GM12878 (cell line): ENCODE measurements at regions not wholly inside any gene's neighbourhood (a gene's known extent, or its start where the extent isn't known, plus 50 kb on each side); places are given as distances from the start of the nearest gene placed in this dataset.

ENCODE experiments used
- ATAC-seq: fragments of 200-7000 bp; cut with Tn5 transposase; 3 replicates; pipeline ENCODE4 v1.9.1; 2020; ENCODE audit warnings: mild to moderate bottlenecking, moderate library complexity
- BruUV-seq: library from RNA; stranded (reverse); fragments of 400-500 nt; replicated peaks from 2 replicates; lab custom pipeline; 2021; lab: Mats Ljungman, UMichigan
- CTCF ChIA-PET: fragments of 300-600 bp; sonication (Branson Sonifier 250); formaldehyde crosslinking; extraction: SDS; loops from one replicate; lab custom pipeline; 2021; ENCODE audit warnings: inconsistent platforms; lab: Yijun Ruan, JAX
- POLR2A ChIA-PET: fragments of 350-600 bp; formaldehyde crosslinking; extraction: SDS; loops from one replicate; lab custom pipeline; 2021; ENCODE audit warnings: inconsistent platforms; lab: Charles Lee
- RAD21 ChIA-PET: fragments of 300-600 bp; sonication (Branson Sonifier 250); formaldehyde crosslinking; loops from one replicate; lab custom pipeline; 2023; ENCODE audit warnings: antibody characterized with exemption; ENCODE audit not compliant: unreplicated experiment; lab: Charles Lee
- SMC1A ChIA-PET: fragments of 300-600 bp; sonication (Branson Sonifier 250); formaldehyde crosslinking; loops from one replicate; lab custom pipeline; 2023; ENCODE audit not compliant: unreplicated experiment, uncharacterized antibody; lab: Charles Lee
- DNase-seq: peaks from one replicate; pipeline ENCODE4 v3.0.0-alpha.2; 2011; ENCODE audit warnings: low read depth, low spot score
- FAIRE-seq: peaks from 3 replicates; lab custom pipeline; 2011; peaks lifted over from hg19 to GRCh38; lab: Jason Lieb, UNC
- H2AFZ ChIP-seq: 2 replicates; pipeline ENCODE4 v1.6.0; 2011; ENCODE audit warnings: low read depth, low read length, control low read depth; ENCODE audit not compliant: control insufficient read depth
- H3K27ac ChIP-seq: 2 replicates; pipeline ENCODE4 v1.5.1; 2011; ENCODE audit warnings: control low read depth; ENCODE audit not compliant: control insufficient read depth, insufficient read depth
- H3K27me3 ChIP-seq, 2 experiments: replicated peaks in 1 of 2; 2 replicates each; pipeline versions ENCODE4 v1.6.0 to v1.6.1; 2011; ENCODE audit warnings: low read length in 1 of 2; ENCODE audit not compliant: control insufficient read depth in 2 of 2, insufficient read depth in 2 of 2
- H3K36me3 ChIP-seq, 2 experiments: 2 replicates each; pipeline ENCODE4 v1.5.1; 2011; ENCODE audit warnings: low read length in 1 of 2; ENCODE audit not compliant: control insufficient read depth in 2 of 2, insufficient read depth in 2 of 2
- H3K4me1 ChIP-seq: 2 replicates; pipeline ENCODE4 v1.6.1; 2011; ENCODE audit warnings: mild to moderate bottlenecking, low read length, moderate library complexity, mixed read lengths; ENCODE audit not compliant: control insufficient read depth, insufficient read depth
- H3K4me2 ChIP-seq: 2 replicates; pipeline ENCODE4 v1.6.0; 2011; ENCODE audit warnings: control low read depth; ENCODE audit not compliant: control insufficient read depth, insufficient read depth
- H3K4me3 ChIP-seq: fragments of 200-600 bp; sonication (generic); 2 replicates; pipeline ENCODE4 v1.5.1; 2016
- H3K79me2 ChIP-seq: 2 replicates; pipeline ENCODE4 v1.6.0; 2011; ENCODE audit warnings: low read length; ENCODE audit not compliant: control insufficient read depth, insufficient read depth
- H3K9ac ChIP-seq: 2 replicates; pipeline ENCODE4 v1.8.0; 2011; ENCODE audit warnings: low read length, control low read depth, mixed read lengths; ENCODE audit not compliant: control insufficient read depth, insufficient read depth
- H3K9me3 ChIP-seq: replicated peaks from 3 replicates; pipeline ENCODE4 v1.5.1; 2011; ENCODE audit warnings: mild to moderate bottlenecking, low read length; ENCODE audit not compliant: control insufficient read depth, insufficient read depth
- H4K20me1 ChIP-seq: 2 replicates; pipeline ENCODE4 v1.6.0; 2011; ENCODE audit not compliant: control insufficient read depth, insufficient read depth
- BACH1 ChIP-seq: fragments of 450-650 bp; IDR thresholded peaks from 2 replicates; pipeline ENCODE4 v1.6.1; 2017; ENCODE audit warnings: mild to moderate bottlenecking, borderline replicate concordance
- CBFB ChIP-seq: IDR thresholded peaks from 2 replicates; pipeline ENCODE4 v1.6.1; 2016; ENCODE audit warnings: antibody characterized with exemption, low read depth
- CHD1 ChIP-seq: IDR thresholded peaks from 2 replicates; pipeline ENCODE4 v1.6.1; 2012; ENCODE audit warnings: low read depth, low read length, improper control_type of control experiment
- E4F1 ChIP-seq: fragments of 450-650 bp; IDR thresholded peaks from 2 replicates; pipeline ENCODE4 v1.6.1; 2018; ENCODE audit warnings: borderline replicate concordance, mild to moderate bottlenecking; ENCODE audit not compliant: partially characterized antibody
- ELK1 ChIP-seq: IDR thresholded peaks from 2 replicates; pipeline ENCODE4 v1.6.1; 2012; ENCODE audit warnings: low read depth, low read length, improper control_type of control experiment
- HCFC1 ChIP-seq: fragments of 150-350 bp; IDR thresholded peaks from 2 replicates; pipeline ENCODE4 v1.6.1; 2014; ENCODE audit warnings: low read length
- LARP7 ChIP-seq: fragments of 450-650 bp; IDR thresholded peaks from 2 replicates; pipeline ENCODE4 v1.6.1; 2017; ENCODE audit warnings: mild to moderate bottlenecking
- NR2C1 ChIP-seq: fragments of 450-650 bp; IDR thresholded peaks from 2 replicates; pipeline ENCODE4 v1.6.1; 2017; ENCODE audit warnings: antibody characterized with exemption, mild to moderate bottlenecking, moderate library complexity
- POLR2AphosphoS5 ChIP-seq: IDR thresholded peaks from 2 replicates; pipeline ENCODE4 v1.6.1; 2011; ENCODE audit warnings: mild to moderate bottlenecking, low read length, inconsistent platforms
- RB1 ChIP-seq: fragments of 450-650 bp; formaldehyde crosslinking; IDR thresholded peaks from 2 replicates; pipeline ENCODE4 v1.6.1; 2017; ENCODE audit warnings: mild to moderate bottlenecking, borderline replicate concordance
- RELB ChIP-seq: fragments of 450-650 bp; IDR thresholded peaks from 2 replicates; pipeline ENCODE4 v1.6.1; 2017; ENCODE audit warnings: low read depth, mild to moderate bottlenecking, moderate library complexity
- SKIL ChIP-seq: fragments of 450-650 bp; IDR thresholded peaks from 2 replicates; pipeline ENCODE4 v1.6.1; 2017; ENCODE audit warnings: mild to moderate bottlenecking, low read depth, inconsistent platforms; ENCODE audit not compliant: poor library complexity, severe bottlenecking
- SMC3 ChIP-seq: IDR thresholded peaks from 2 replicates; pipeline ENCODE4 v1.6.1; 2011; ENCODE audit warnings: low read length, improper control_type of control experiment, borderline replicate concordance
- SPI1 ChIP-seq: IDR thresholded peaks from 2 replicates; pipeline ENCODE4 v1.6.1; 2011; ENCODE audit warnings: low read depth, mild to moderate bottlenecking, low read length, moderate library complexity, borderline replicate concordance; ENCODE audit not compliant: insufficient read depth
- STAT1 ChIP-seq: fragments of 450-650 bp; conservative IDR thresholded peaks from 2 replicates; pipeline ENCODE4 v1.6.1; 2014; ENCODE audit warnings: antibody characterized with exemption, mild to moderate bottlenecking
- ZNF384 ChIP-seq: IDR thresholded peaks from 2 replicates; pipeline ENCODE4 v1.6.1; 2012; ENCODE audit warnings: low read depth, mild to moderate bottlenecking, low read length, improper control_type of control experiment, borderline replicate concordance
- ZSCAN29 ChIP-seq: fragments of 450-650 bp; IDR thresholded peaks from 2 replicates; pipeline ENCODE4 v1.6.1; 2017; ENCODE audit warnings: mild to moderate bottlenecking, moderate library complexity
- in situ Hi-C: fragments of 300-500 bp; cut with MboI; formaldehyde crosslinking; loops from 9 replicates; pipeline ENCODE4 v1.14.3; 2018; ENCODE audit warnings: mixed read lengths
- intact Hi-C: fragments of 100-400 bp; cut with micrococcal nuclease; formaldehyde crosslinking; loops from one replicate; pipeline ENCODE4 v1.14.2; 2022; ENCODE audit not compliant: unreplicated experiment

- ChIA-PET CTCF (no interaction called here), POLR2A (no interaction called here), RAD21 (no interaction called here), SMC1A (no interaction called here)
- no peak overlapping the region for H3K27ac ChIP-seq
- no peaks in the 10 kb centered on the region for H3K27me3 ChIP-seq
- no peak overlapping the region for H2AFZ ChIP-seq
- TF ChIP-seq ZNF384 (no peak), HCFC1 (no peak), CHD1 (no peak), E4F1 (no peak), SPI1 (no peak), SMC3 (no peak), STAT1 (no peak), ELK1 (no peak), RB1 (no peak), ZSCAN29 (no peak), SKIL (no peak), BACH1 (no peak), POLR2AphosphoS5 (no peak), NR2C1 (no peak), LARP7 (no peak), CBFB (no peak), RELB (no peak)
- BruUV-seq = no TSS peak
- no peaks in the 10 kb centered on the region for H4K20me1 ChIP-seq
- ATAC-seq (no peak), FAIRE-seq (no peak), DNase-seq (no peak)
- no peaks in the 10 kb centered on the region for H3K79me2 ChIP-seq
- no peak overlapping the region for H3K9ac ChIP-seq
- no peak overlapping the region for H3K4me3 ChIP-seq
- H3K4me1 ChIP-seq = no peaks in the 10 kb centered on the region
- no peaks in the 10 kb centered on the region for H3K9me3 ChIP-seq
- no peak overlapping the region for H3K4me2 ChIP-seq
- in situ Hi-C loops (no loop called here), intact Hi-C loops (no loop called here)
- no peaks in the 10 kb centered on the region for H3K36me3 ChIP-seq
Measured at GRCh38 chr1:198411240-198411639, 129.2 kb downstream of the ATP6V1G3 start.
